RWPE2 (cell line): ENCODE measurements at regions not wholly inside any gene's neighbourhood (a gene's known extent, or its start where the extent isn't known, plus 50 kb on each side); places are given as distances from the start of the nearest gene placed in this dataset.

ENCODE experiments used
- ATAC-seq: fragments of 200-7000 bp; cut with Tn5 transposase; 3 replicates; pipeline ENCODE4 v1.9.1; 2021; ENCODE audit warnings: low read depth
- DNase-seq: peaks from one replicate; pipeline ENCODE4 v3.0.0-alpha.2; 2020; ENCODE audit warnings: low spot score
- H3K27ac ChIP-seq: fragments of 450-650 bp; 2 replicates; pipeline ENCODE4 v1.5.1; 2017; ENCODE audit warnings: mild to moderate bottlenecking; ENCODE audit not compliant: poor library complexity, severe bottlenecking
- H3K27me3 ChIP-seq: fragments of 250-450 bp; sonication (Bioruptor Pico); 2 replicates; pipeline ENCODE4 v1.5.1; 2021; ENCODE audit warnings: mild to moderate bottlenecking, moderate library complexity; ENCODE audit not compliant: insufficient read depth, poor library complexity, severe bottlenecking
- H3K36me3 ChIP-seq: fragments of 250-450 bp; sonication (Bioruptor Pico); 2 replicates; pipeline ENCODE4 v1.5.1; 2020; ENCODE audit warnings: low read depth, mild to moderate bottlenecking, moderate library complexity
- H3K4me1 ChIP-seq: fragments of 250-450 bp; sonication (Bioruptor Pico); 2 replicates; pipeline ENCODE4 v1.5.1; 2021; ENCODE audit warnings: mild to moderate bottlenecking, moderate library complexity; ENCODE audit not compliant: insufficient read depth, poor library complexity, severe bottlenecking
- H3K4me3 ChIP-seq: fragments of 250-450 bp; sonication (Bioruptor Pico); 2 replicates; pipeline ENCODE4 v1.5.1; 2021; ENCODE audit warnings: mild to moderate bottlenecking, moderate library complexity; ENCODE audit not compliant: severe bottlenecking
- H3K9me3 ChIP-seq: fragments of 250-450 bp; sonication (Bioruptor Pico); 2 replicates; pipeline ENCODE4 v1.5.1; 2021; ENCODE audit warnings: mild to moderate bottlenecking, moderate library complexity; ENCODE audit not compliant: severe bottlenecking
- CTCF ChIP-seq: fragments of 450-650 bp; IDR thresholded peaks from one replicate; pipeline ENCODE4 v1.5.1; 2017; ENCODE audit warnings: mild to moderate bottlenecking, moderate library complexity; ENCODE audit not compliant: poor library complexity, severe bottlenecking

GRCh38 chr3:177776661-177777101, 579.4 kb upstream of the TBL1XR1 start:
- H3K27ac ChIP-seq, result peak overlapping the region; percentile 89
- TF ChIP-seq CTCF, result no peak
- H3K4me1 ChIP-seq, result peaks cover 21% of the 10 kb centered on the region
- peak; percentile 98 for ATAC-seq
- no peak overlapping the region for H3K4me3 ChIP-seq
- H3K27me3 ChIP-seq, result no peaks in the 10 kb centered on the region
- no peaks in the 10 kb centered on the region for H3K9me3 ChIP-seq
- H3K36me3 ChIP-seq, result no peaks in the 10 kb centered on the region
- DNase-seq, result peak; percentile 71

GRCh38 chr3:177777699-177778098, 580.4 kb upstream of the TBL1XR1 start:
- Histone ChIP-seq H3K4me1 (peaks cover 19% of the 10 kb centered on the region), H3K36me3 (no peaks in the 10 kb centered on the region), H3K27ac (peak overlapping the region; percentile 89), H3K27me3 (no peaks in the 10 kb centered on the region), H3K4me3 (no peak overlapping the region), H3K9me3 (no peaks in the 10 kb centered on the region)
- ATAC-seq (peak; percentile 17; the same call in 1 of the 3 replicates), DNase-seq (no peak)
- TF ChIP-seq CTCF, result peak; percentile 60

- H3K27me3 ChIP-seq, result no peaks in the 10 kb centered on the region
- H3K4me1 ChIP-seq, result peaks cover 19% of the 10 kb centered on the region
- H3K27ac ChIP-seq, result no peak overlapping the region
- H3K4me3 ChIP-seq, result no peak overlapping the region
- ATAC-seq, result no peak
- no peak for DNase-seq
- no peaks in the 10 kb centered on the region for H3K36me3 ChIP-seq
- TF ChIP-seq CTCF, result no peak
- H3K9me3 ChIP-seq, result no peaks in the 10 kb centered on the region
Observed at GRCh38 chr3:177778633-177779032, 581.4 kb upstream of the TBL1XR1 start.

- H3K36me3 ChIP-seq, result no peaks in the 10 kb centered on the region
- H3K27ac ChIP-seq, result no peak overlapping the region
- H3K9me3 ChIP-seq, result no peaks in the 10 kb centered on the region
- no peak overlapping the region for H3K4me3 ChIP-seq
- DNase-seq (no peak), ATAC-seq (no peak)
- no peaks in the 10 kb centered on the region for H3K27me3 ChIP-seq
- H3K4me1 ChIP-seq, result peaks cover 10% of the 10 kb centered on the region
- no peak for TF ChIP-seq CTCF
Observed at GRCh38 chr3:177781686-177782161, 584.4 kb upstream of the TBL1XR1 start.

GRCh38 chr3:177783338-177783737, 586.1 kb upstream of the TBL1XR1 start:
- no peak for ATAC-seq
- no peak overlapping the region for H3K27ac ChIP-seq
- H3K36me3 ChIP-seq, result no peaks in the 10 kb centered on the region
- no peak for DNase-seq
- no peaks in the 10 kb centered on the region for H3K9me3 ChIP-seq
- no peak overlapping the region for H3K4me3 ChIP-seq
- no peak for TF ChIP-seq CTCF
- H3K27me3 ChIP-seq, result no peaks in the 10 kb centered on the region
- H3K4me1 ChIP-seq, result no peaks in the 10 kb centered on the region
